GM10266 (cell line): ENCODE measurements at regions not wholly inside any gene's neighbourhood (a gene's known extent, or its start where the extent isn't known, plus 50 kb on each side); places are given as distances from the start of the nearest gene placed in this dataset.

ENCODE experiments used
- DNase-seq: peaks from one replicate; pipeline ENCODE4 v3.0.0; 2012; ENCODE audit errors: extremely low spot score
- CTCF ChIP-seq: IDR thresholded peaks from 2 replicates; pipeline ENCODE4 v1.5.1; 2012; ENCODE audit warnings: mild to moderate bottlenecking, low read depth; ENCODE audit not compliant: control insufficient read depth, insufficient read depth; ENCODE audit errors: missing control alignments

GRCh38 chr6:133016631-133017030, 202.3 kb downstream of the RPS12 start:
- no peak for TF ChIP-seq CTCF
- no peak for DNase-seq

GRCh38 chr6:133017581-133017980, 203.2 kb downstream of the RPS12 start:
- no peak for TF ChIP-seq CTCF
- DNase-seq, result no peak

- DNase-seq, result no peak
- TF ChIP-seq CTCF, result no peak
These were observed 212.3 kb downstream of the RPS12 start for GRCh38 chr6:133026705-133027104.

- DNase-seq, result no peak
These were observed 207.9 kb upstream of the EYA4 start for GRCh38 chr6:133033263-133033662.

GRCh38 chr6:133034509-133035206, 206.5 kb upstream of the EYA4 start:
- DNase-seq, result no peak
- TF ChIP-seq CTCF, result no peak

More at GRCh38 chr6:133033263-133033662, 207.9 kb upstream of the EYA4 start:
- no peak for TF ChIP-seq CTCF

GRCh38 chr6:133040094-133040802, 200.9 kb upstream of the EYA4 start:
- TF ChIP-seq CTCF, result peak; percentile 31
- DNase-seq, result peak; percentile 3

GRCh38 chr6:133040803-133041419, 200.2 kb upstream of the EYA4 start:
- no peak for TF ChIP-seq CTCF
- DNase-seq, result no peak
